GM12878 (cell line): ENCODE measurements at regions not wholly inside any gene's neighbourhood (a gene's known extent, or its start where the extent isn't known, plus 50 kb on each side); places are given as distances from the start of the nearest gene placed in this dataset.

Source experiments
- ATAC-seq: fragments of 200-7000 bp; cut with Tn5 transposase; 3 replicates; pipeline ENCODE4 v1.9.1; 2020; ENCODE audit warnings: mild to moderate bottlenecking, moderate library complexity
- BruUV-seq: library from RNA; stranded (reverse); fragments of 400-500 nt; replicated peaks from 2 replicates; lab custom pipeline; 2021; lab: Mats Ljungman, UMichigan
- CTCF ChIA-PET: fragments of 300-600 bp; sonication (Branson Sonifier 250); formaldehyde crosslinking; extraction: SDS; loops from one replicate; lab custom pipeline; 2021; ENCODE audit warnings: inconsistent platforms; lab: Yijun Ruan, JAX
- POLR2A ChIA-PET: fragments of 350-600 bp; formaldehyde crosslinking; extraction: SDS; loops from one replicate; lab custom pipeline; 2021; ENCODE audit warnings: inconsistent platforms; lab: Charles Lee
- RAD21 ChIA-PET: fragments of 300-600 bp; sonication (Branson Sonifier 250); formaldehyde crosslinking; loops from one replicate; lab custom pipeline; 2023; ENCODE audit warnings: antibody characterized with exemption; ENCODE audit not compliant: unreplicated experiment; lab: Charles Lee
- SMC1A ChIA-PET: fragments of 300-600 bp; sonication (Branson Sonifier 250); formaldehyde crosslinking; loops from one replicate; lab custom pipeline; 2023; ENCODE audit not compliant: unreplicated experiment, uncharacterized antibody; lab: Charles Lee
- DNase-seq: peaks from one replicate; pipeline ENCODE4 v3.0.0-alpha.2; 2011; ENCODE audit warnings: low read depth, low spot score
- FAIRE-seq: peaks from 3 replicates; lab custom pipeline; 2011; peaks lifted over from hg19 to GRCh38; lab: Jason Lieb, UNC
- H2AFZ ChIP-seq: 2 replicates; pipeline ENCODE4 v1.6.0; 2011; ENCODE audit warnings: low read depth, low read length, control low read depth; ENCODE audit not compliant: control insufficient read depth
- H3K27ac ChIP-seq: 2 replicates; pipeline ENCODE4 v1.5.1; 2011; ENCODE audit warnings: control low read depth; ENCODE audit not compliant: control insufficient read depth, insufficient read depth
- H3K27me3 ChIP-seq, 2 experiments: replicated peaks in 1 of 2; 2 replicates each; pipeline versions ENCODE4 v1.6.0 to v1.6.1; 2011; ENCODE audit warnings: low read length in 1 of 2; ENCODE audit not compliant: control insufficient read depth in 2 of 2, insufficient read depth in 2 of 2
- H3K36me3 ChIP-seq, 2 experiments: 2 replicates each; pipeline ENCODE4 v1.5.1; 2011; ENCODE audit warnings: low read length in 1 of 2; ENCODE audit not compliant: control insufficient read depth in 2 of 2, insufficient read depth in 2 of 2
- H3K4me1 ChIP-seq: 2 replicates; pipeline ENCODE4 v1.6.1; 2011; ENCODE audit warnings: mild to moderate bottlenecking, low read length, moderate library complexity, mixed read lengths; ENCODE audit not compliant: control insufficient read depth, insufficient read depth
- H3K4me2 ChIP-seq: 2 replicates; pipeline ENCODE4 v1.6.0; 2011; ENCODE audit warnings: control low read depth; ENCODE audit not compliant: control insufficient read depth, insufficient read depth
- H3K4me3 ChIP-seq: fragments of 200-600 bp; sonication (generic); 2 replicates; pipeline ENCODE4 v1.5.1; 2016
- H3K79me2 ChIP-seq: 2 replicates; pipeline ENCODE4 v1.6.0; 2011; ENCODE audit warnings: low read length; ENCODE audit not compliant: control insufficient read depth, insufficient read depth
- H3K9ac ChIP-seq: 2 replicates; pipeline ENCODE4 v1.8.0; 2011; ENCODE audit warnings: low read length, control low read depth, mixed read lengths; ENCODE audit not compliant: control insufficient read depth, insufficient read depth
- H3K9me3 ChIP-seq: replicated peaks from 3 replicates; pipeline ENCODE4 v1.5.1; 2011; ENCODE audit warnings: mild to moderate bottlenecking, low read length; ENCODE audit not compliant: control insufficient read depth, insufficient read depth
- H4K20me1 ChIP-seq: 2 replicates; pipeline ENCODE4 v1.6.0; 2011; ENCODE audit not compliant: control insufficient read depth, insufficient read depth
- DPF2 ChIP-seq: fragments of 450-650 bp; IDR thresholded peaks from 2 replicates; pipeline ENCODE4 v1.6.1; 2017; ENCODE audit warnings: mild to moderate bottlenecking
- FOXM1 ChIP-seq: IDR thresholded peaks from 2 replicates; pipeline ENCODE4 v1.6.1; 2012; ENCODE audit warnings: low read depth, mild to moderate bottlenecking, inconsistent platforms, low read length, moderate library complexity
- HDAC2 ChIP-seq: fragments of 200-600 bp; sonication (generic); IDR thresholded peaks from 2 replicates; pipeline ENCODE4 v1.6.1; 2017
- MLLT1 ChIP-seq: fragments of 450-650 bp; IDR thresholded peaks from 2 replicates; pipeline ENCODE4 v1.6.1; 2016; ENCODE audit warnings: mild to moderate bottlenecking
- MTA3 ChIP-seq: IDR thresholded peaks from 2 replicates; pipeline ENCODE4 v1.6.1; 2012; ENCODE audit warnings: low read length, inconsistent platforms, borderline replicate concordance
- NFIC ChIP-seq: IDR thresholded peaks from 2 replicates; pipeline ENCODE4 v1.6.1; 2012; ENCODE audit warnings: low read depth, mild to moderate bottlenecking, inconsistent platforms, low read length, moderate library complexity
- NFYB ChIP-seq: IDR thresholded peaks from 2 replicates; pipeline ENCODE4 v1.6.1; 2011; ENCODE audit warnings: low read depth, mild to moderate bottlenecking, low read length, improper control_type of control experiment, moderate library complexity; ENCODE audit not compliant: insufficient read depth
- SIN3A ChIP-seq: IDR thresholded peaks from 2 replicates; pipeline ENCODE4 v1.6.1; 2012; ENCODE audit warnings: low read depth, low read length, improper control_type of control experiment
- SP1 ChIP-seq: IDR thresholded peaks from one replicate; pipeline ENCODE4 v1.6.1; 2011; ENCODE audit warnings: low read depth, low read length
- STAT1 ChIP-seq: fragments of 450-650 bp; conservative IDR thresholded peaks from 2 replicates; pipeline ENCODE4 v1.6.1; 2014; ENCODE audit warnings: antibody characterized with exemption, mild to moderate bottlenecking
- SUPT20H ChIP-seq: IDR thresholded peaks from 2 replicates; pipeline ENCODE4 v1.6.1; 2011; ENCODE audit warnings: low read depth, mild to moderate bottlenecking, low read length, moderate library complexity, borderline replicate concordance; ENCODE audit not compliant: control insufficient read depth
- TCF7 ChIP-seq: IDR thresholded peaks from 2 replicates; pipeline ENCODE4 v1.6.1; 2014; ENCODE audit warnings: antibody characterized with exemption, borderline replicate concordance
- ZBTB4 ChIP-seq: fragments of 450-650 bp; formaldehyde crosslinking; IDR thresholded peaks from 2 replicates; pipeline ENCODE4 v1.4.0; 2022; ENCODE audit warnings: mild to moderate bottlenecking, moderate library complexity
- ZBTB40 ChIP-seq: fragments of 450-650 bp; IDR thresholded peaks from 2 replicates; pipeline ENCODE4 v1.6.1; 2016; ENCODE audit warnings: mild to moderate bottlenecking, moderate library complexity, borderline replicate concordance
- ZNF217 ChIP-seq: fragments of 450-650 bp; IDR thresholded peaks from 2 replicates; pipeline ENCODE4 v1.6.1; 2017; ENCODE audit warnings: antibody characterized with exemption, mild to moderate bottlenecking
- ZNF384 ChIP-seq: IDR thresholded peaks from 2 replicates; pipeline ENCODE4 v1.6.1; 2012; ENCODE audit warnings: low read depth, mild to moderate bottlenecking, low read length, improper control_type of control experiment, borderline replicate concordance
- ZNF622 ChIP-seq: fragments of 450-650 bp; IDR thresholded peaks from 2 replicates; pipeline ENCODE4 v1.6.1; 2017; ENCODE audit warnings: mild to moderate bottlenecking, inconsistent platforms
- WGBS: methylation state at CpG from one replicate; pipeline ENCODE4 v1.1.6; 2016; ENCODE audit warnings: low lambda C conversion rate; ENCODE audit not compliant: insufficient replicate concordance, insufficient coverage; ENCODE audit errors: missing lambda C conversion rate; 5-methylcytosine and 5-hydroxymethylcytosine counted together
- in situ Hi-C: fragments of 300-500 bp; cut with MboI; formaldehyde crosslinking; loops from 9 replicates; pipeline ENCODE4 v1.14.3; 2018; ENCODE audit warnings: mixed read lengths
- intact Hi-C: fragments of 100-400 bp; cut with micrococcal nuclease; formaldehyde crosslinking; loops from one replicate; pipeline ENCODE4 v1.14.2; 2022; ENCODE audit not compliant: unreplicated experiment

GRCh38 chr2:6496376-6496775 is 369.3 kb downstream of the CMPK2 start:
- 67% methylated on average over 13 of the region's 14 CpGs for WGBS
- no peak for ATAC-seq
- in situ Hi-C loops (no loop called here), intact Hi-C loops (no loop called here)
- FAIRE-seq: no peak
- no TSS peak for BruUV-seq
- no peak overlapping the region for H3K4me3 ChIP-seq
- H3K27ac ChIP-seq: no peak overlapping the region
- no peaks in the 10 kb centered on the region for H3K4me1 ChIP-seq
- no peak overlapping the region for H2AFZ ChIP-seq
- DNase-seq: no peak
- no peaks in the 10 kb centered on the region for H3K27me3 ChIP-seq
- no peak overlapping the region for H3K9ac ChIP-seq
- no peaks in the 10 kb centered on the region for H3K79me2 ChIP-seq
- no peaks in the 10 kb centered on the region for H4K20me1 ChIP-seq
- CTCF ChIA-PET: no interaction called here
- RAD21 ChIA-PET: no interaction called here
- H3K36me3 ChIP-seq: no peaks in the 10 kb centered on the region
- POLR2A ChIA-PET: no interaction called here
- H3K4me2 ChIP-seq: no peak overlapping the region
- SMC1A ChIA-PET: no interaction called here
- no peaks in the 10 kb centered on the region; the same call in 1 of the 3 replicates for H3K9me3 ChIP-seq
- TF ChIP-seq ZBTB4 (CRISPR knock-in tag) (no peak), ZNF622 (no peak), HDAC2 (no peak), SUPT20H (no peak), STAT1 (no peak), DPF2 (no peak), NFYB (no peak), MLLT1 (no peak), FOXM1 (no peak), SIN3A (no peak), ZNF217 (no peak), NFIC (no peak), MTA3 (no peak), ZBTB40 (no peak), ZNF384 (no peak), SP1 (no peak), TCF7 (no peak)
